Endothelial cell of umbilical vein (primary cell): ENCODE measurements at regions not wholly inside any gene's neighbourhood (a gene's known extent, or its start where the extent isn't known, plus 50 kb on each side); places are given as distances from the start of the nearest gene placed in this dataset.

Experiments used
- CTCF ChIP-seq, 2 donors: IDR thresholded peaks; 1 replicate in 1 of 2; 2 replicates in 1 of 2; pipeline ENCODE4 v1.5.1; 2011; ENCODE audit warnings: low read length in 2 of 2, mild to moderate bottlenecking in 2 of 2, moderate library complexity in 2 of 2, control low read depth in 1 of 2, inconsistent platforms in 1 of 2, low read depth in 1 of 2; ENCODE audit not compliant: insufficient read depth in 1 of 2; ENCODE audit errors: extremely low read depth in 1 of 2
- EZH2 ChIP-seq: IDR thresholded peaks from 2 replicates; pipeline ENCODE4 v1.6.1; 2012; ENCODE audit warnings: borderline replicate concordance, low read depth, mild to moderate bottlenecking, moderate library complexity, low read length, inconsistent platforms; ENCODE audit not compliant: severe bottlenecking
- MAX ChIP-seq: IDR thresholded peaks from 2 replicates; pipeline ENCODE4 v1.6.1; 2011; ENCODE audit not compliant: insufficient read depth, insufficient read length

GRCh38 chr11:130609121-130610035, 160.9 kb downstream of the ADAMTS15 start:
- TF ChIP-seq CTCF (IDR thresholded peaks at IDR 0.05; ENCODE audit: extremely low read depth in 1 of 2, insufficient read depth in 1 of 2, low read depth in 1 of 2, low read length in 2 of 2) (no peak), MAX (no peak), EZH2 (no peak)
